AG20443 (cell line): ENCODE measurements at regions not wholly inside any gene's neighbourhood (a gene's known extent, or its start where the extent isn't known, plus 50 kb on each side); places are given as distances from the start of the nearest gene placed in this dataset.

Experiments used
- DNase-seq: peaks from one replicate; pipeline ENCODE4 v3.0.0; 2012; ENCODE audit warnings: low spot score, mixed read lengths

DNA sequence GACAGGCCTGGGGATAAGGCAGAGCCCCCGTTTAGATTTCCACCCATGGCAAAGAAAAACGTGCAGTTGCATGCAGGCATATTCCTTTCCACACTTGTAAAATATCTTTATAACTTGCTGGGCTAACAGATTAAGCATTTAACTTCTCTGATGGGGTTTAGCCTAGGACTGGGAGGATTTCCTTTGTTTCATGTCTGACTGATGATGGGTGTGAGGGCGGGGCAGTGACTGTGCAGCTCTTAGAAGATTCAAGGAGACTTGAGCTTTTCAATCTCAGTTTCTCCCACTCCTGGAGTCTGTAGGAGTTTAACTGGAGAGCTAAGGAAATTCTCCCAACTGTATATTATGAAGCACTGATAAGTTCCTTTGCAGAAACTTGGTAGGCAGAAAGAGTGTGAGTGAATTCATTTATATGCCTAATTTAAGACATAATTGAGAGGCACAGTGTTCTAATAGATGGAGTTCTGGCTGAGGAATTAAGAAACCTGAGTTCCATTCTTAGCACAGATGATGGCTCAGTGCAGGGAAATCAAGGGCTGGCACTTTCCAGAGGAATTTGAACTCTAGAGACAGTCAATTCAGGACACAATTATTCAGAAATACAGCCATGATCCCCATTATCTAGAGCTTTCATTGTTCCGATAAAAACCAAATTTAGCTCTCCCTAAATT lies 214.6 kb upstream of the CNR1 start:
- DNase-seq, result no peak

DNA sequence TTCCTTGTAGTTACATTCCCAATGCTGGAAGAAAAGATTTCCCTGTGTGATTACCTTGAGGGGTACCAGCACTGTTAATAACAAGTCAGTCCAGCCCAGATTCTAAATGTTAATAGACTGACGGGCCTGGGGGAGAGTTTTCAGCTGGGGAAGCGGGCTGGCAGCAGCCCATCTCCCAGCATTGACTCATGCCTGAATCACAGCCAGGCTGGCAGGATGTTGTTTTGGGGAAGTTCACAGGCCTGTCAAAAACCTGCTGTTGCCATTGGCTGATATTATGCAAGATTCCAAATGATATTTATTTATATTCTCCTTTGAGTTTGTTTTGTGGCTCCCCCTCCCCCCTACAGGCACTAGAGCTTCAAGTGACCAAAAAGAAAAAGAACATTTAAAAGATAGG lies 213.9 kb upstream of the CNR1 start:
- peak; percentile 72 for DNase-seq

DNA sequence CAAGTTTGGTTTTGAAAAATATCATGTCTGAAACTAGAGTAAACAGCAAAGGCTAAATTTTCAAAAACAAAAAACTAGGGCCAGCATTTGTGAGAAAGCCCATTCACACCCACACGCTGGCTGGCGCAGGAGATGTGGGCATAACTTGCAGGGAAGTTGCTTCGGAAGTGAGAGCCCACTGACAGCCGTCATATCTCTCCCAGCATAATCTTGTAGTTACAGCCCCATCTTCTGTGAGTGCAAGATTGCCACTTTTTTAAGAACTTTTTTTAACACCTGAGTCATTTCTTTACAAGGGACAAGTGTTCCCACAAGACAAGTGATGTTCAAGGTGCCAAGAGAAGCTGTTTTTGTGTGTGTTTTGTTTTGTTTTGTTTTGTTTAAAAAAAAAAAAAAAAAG lies 212.5 kb upstream of the CNR1 start:
- DNase-seq, result no peak

DNA sequence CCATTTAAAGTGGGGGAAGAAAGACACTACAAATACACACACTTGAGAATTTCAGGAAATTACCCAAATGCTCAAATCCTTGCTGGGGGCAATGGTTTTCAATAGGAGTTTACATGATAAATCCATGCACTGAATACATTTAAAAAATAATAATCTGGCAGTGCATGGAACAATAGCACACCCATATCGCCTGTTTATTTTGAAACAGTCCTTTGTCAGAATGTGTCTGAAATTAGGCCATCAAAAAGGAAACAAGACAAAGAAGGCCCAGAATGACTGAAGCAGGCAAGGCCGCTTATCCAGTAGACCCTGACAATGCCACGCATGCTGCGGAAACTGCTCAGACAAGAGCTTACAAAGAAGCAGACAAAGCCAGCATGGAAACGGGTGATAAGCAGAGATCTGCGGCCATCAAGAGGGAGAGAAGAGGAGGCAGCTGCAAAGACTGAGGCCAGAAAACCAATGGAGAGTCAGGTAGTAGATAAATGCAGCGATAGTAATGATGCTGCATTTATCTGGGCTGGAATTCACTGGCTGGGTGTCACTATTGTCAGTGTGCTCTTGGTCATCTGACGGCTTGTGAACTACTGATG lies 211.9 kb upstream of the CNR1 start:
- DNase-seq, result no peak

DNA sequence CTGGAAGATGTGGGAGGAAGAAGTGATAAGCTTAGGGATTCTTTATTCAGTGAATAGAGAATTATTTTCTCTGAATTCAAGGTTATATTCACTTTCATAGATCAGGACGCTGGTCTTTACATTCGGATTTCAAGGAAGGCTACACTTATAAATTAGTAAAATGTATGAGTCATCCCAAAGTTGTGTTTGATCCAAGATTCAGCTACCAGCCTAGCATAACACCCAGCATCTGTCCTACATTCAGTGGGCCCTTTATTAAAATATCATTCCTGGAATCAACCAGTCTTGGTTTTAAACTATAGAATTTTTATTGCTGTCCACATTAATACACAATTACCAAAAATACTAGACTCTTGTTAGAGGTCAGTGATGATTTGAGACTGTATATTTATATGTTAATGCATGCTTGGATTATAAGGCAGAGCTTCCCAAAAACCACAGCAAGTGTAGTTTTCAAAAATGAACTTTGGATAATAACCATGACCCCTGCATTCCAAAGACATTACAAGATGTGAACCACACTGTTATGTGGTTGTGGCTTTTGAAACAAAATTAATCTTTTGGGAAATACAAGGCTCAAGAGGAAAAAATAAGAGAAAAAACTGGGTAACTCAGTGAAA lies 210.7 kb upstream of the CNR1 start:
- DNase-seq, result peak; percentile 64

DNA sequence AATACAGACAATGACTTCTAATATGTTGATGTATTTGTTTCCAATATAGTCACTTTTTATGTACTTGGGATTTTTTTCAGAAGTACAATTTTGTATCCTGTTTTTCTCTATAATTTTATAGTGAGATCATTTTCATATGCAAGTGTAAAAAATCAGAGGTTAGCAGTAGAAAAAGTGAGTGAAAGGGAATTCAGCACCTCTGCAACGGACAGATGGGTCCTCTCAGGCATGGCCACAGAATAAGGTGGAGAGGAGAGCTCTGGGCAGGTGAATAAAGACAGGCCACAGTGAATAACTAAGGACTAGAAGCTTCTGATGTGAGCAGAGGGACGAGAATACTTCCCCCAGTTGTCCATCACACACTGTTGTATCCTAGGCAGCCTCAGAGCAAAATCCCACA lies 210.1 kb upstream of the CNR1 start:
- DNase-seq, result no peak

DNA sequence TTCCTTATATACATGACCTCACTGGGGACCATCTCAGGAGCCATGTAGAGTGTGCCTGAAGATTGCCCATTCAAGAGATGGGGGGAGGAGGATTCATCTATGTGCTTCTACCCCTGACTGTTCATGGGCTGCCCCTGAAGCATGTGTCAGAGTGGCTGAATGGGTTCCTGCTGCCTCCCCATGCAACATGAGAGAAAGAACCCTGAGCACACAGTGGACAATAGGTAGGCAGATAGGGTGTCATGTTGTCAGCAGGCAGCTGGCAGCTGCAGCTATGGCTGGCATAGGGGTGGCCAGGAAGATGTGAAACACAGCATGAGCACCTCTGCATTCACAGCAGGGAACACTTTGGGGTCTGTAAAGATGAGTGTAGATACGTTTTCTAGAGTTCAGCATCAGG lies 208.4 kb upstream of the CNR1 start:
- DNase-seq, result no peak

DNA sequence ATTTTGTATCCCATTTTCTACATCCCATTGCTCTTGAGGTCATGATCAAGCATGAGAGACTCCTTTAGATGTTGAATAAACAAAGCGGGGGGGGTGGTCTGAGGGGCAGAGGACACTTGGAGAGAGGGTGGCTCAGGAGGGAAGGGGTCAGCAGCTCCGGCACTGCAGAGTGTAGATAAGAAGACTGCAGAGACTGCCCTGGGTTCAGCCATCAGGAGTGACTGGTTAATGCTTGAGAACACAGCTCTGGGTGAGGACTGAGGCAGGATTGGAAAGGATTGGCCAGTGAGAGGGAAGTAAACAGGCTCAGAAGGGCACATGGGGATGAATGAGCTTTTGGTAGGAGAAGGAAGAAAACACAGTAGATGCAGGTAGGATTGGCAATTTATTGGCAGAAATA lies 205.3 kb upstream of the CNR1 start:
- no peak for DNase-seq

DNA sequence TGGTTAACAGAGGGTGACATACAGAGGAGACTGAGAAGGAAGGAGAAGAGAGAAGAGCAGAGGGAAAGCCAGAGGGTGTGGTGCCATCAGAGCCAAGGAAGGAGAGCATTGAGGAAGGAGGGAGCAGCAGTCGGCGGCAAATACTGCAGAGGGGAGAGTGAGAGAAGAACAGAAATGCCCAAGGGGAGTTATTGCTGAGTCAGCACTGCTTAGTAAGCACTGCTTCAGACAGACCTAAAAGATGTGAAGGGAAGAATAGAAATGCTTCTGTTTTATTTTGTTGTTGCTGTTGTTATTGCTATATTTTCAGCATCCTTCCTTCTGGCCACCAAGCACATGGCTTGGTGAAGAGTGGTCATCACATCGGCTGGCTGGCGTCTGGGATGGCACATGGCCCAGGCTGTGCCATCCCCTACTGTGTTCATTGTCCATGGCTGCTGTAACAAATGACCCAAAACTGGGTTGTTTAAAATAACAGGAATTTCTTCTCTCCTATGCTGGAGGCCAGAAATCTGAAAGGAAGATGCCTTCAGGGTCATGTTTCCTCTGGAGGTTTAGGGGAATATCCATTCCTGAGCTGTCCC lies 204.1 kb upstream of the CNR1 start:
- DNase-seq, result no peak

DNA sequence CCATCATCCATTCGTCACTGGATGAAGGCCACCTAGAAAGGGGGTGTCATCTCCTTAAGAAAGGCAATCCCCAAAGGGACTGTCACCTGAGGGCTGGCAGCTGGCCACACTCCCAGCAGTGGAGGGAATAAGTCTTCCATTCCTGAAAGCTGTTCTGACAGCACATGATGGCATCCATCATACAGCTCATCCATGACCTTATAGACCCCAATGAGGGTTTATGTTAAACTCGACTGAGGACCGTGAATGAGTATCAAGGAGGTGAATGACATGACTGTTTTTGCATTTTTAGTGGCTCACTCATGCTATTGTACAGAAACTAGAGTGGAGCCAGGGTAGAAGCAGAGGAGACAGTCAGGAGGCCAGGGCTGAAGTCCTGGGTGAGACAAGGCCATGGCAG lies 203.1 kb upstream of the CNR1 start:
- no peak for DNase-seq

DNA sequence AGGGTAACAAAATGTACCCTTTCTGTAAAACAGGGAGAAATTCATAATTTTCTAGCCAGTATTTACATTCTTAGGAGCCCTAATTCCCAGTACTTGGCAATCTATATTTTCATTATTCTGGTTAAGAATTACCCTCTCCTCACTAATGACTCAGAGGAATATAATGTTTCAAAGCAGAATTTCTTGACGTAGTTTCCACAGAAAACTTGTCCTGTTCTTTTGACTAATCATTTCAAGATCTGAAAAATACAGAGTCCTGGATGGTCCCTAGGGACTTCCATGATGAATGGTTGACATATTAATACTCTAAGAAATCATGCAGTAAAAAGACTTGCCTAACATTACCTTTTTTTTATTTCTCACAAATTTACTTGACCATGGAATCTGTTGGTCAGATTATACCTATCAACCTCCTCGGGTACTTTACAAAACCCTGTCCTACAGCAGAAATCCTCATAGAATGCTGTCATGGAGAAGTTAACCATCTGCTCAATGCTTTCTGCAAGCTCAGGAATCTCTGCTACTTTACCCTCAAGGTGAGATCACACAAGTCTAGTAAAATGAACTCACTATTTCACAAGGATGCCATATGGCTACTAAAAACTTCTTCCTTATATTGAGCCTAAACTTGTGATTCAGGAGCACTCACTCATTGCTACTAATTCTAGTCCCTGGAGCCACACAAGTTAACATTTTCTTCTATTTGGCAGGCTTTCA lies 202.1 kb upstream of the CNR1 start:
- peak; percentile 18 for DNase-seq

DNA sequence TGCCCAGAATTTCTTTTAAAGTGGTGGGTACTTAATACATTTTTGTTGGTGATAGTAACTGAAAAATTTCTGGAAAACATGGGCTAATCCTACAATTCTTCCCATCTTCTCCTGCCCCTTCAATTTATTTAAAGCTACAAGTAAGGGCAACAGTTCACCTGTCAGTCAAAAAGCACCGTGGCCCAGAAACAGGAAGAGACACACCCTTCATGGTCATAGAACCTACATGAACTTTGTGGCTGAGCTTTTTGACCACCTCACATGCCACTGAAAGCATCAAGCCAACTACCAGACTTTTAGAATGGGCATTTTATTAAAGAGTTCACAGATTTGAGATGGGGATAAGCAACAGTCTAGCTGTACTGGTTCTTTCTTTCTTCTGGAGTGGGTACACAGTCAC lies 201.1 kb upstream of the CNR1 start:
- no peak for DNase-seq

DNA sequence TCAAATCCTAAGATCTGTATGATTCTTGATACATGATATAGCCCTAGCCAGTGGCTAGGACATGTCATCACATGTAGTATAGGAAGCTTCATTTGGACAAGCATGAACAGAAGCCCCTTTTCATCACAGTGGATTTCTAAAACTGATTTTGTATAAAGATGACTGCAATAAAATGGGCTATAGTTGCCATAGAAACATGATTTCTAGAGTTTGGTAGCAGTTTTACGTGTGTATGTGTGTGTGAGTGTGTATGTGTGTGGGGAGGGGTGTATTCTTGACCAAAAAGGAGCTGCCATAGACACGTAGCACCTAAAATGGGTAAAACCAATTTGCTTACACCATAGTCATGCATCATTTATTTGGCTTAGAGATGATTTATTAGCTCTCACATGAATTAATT lies 200.5 kb upstream of the CNR1 start:
- no peak for DNase-seq

DNA sequence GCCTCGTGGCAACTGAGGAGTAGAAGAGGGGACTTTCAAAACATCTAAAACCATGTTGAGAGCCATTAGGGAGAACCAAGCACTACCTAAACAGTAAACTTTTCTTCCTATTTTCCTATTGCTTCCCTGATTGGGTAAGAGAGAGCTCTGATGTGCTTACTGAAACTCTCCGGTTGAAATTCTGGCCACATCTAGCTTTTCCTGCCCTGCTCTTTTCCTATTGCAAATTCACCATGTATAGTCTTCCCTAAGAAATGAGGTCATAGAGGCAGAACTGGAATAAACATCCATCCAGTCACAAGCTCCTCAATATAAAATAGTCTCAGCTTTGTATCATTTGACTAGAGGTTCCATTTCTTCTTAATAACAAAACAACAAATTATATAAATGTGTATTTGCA lies 199.5 kb upstream of the CNR1 start:
- no peak for DNase-seq

DNA sequence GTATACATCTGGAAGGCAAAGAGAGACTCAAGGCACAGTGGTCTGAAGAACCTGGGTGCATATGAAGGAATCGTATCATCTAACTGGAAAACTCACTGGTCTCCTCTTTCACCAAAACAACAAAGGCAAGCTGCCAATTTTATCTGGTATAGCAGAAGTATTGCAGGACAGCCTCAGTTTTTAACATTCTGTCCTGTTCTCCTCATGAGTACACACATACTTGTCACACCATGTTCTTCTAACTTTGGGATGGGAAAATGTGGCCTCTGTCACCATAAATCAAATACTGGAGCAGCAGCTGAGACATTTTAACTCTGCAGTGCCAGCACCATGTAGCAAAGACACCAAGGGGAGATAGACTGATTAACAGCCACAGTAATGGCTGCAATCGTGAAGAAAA lies 199.1 kb upstream of the CNR1 start:
- no peak for DNase-seq

DNA sequence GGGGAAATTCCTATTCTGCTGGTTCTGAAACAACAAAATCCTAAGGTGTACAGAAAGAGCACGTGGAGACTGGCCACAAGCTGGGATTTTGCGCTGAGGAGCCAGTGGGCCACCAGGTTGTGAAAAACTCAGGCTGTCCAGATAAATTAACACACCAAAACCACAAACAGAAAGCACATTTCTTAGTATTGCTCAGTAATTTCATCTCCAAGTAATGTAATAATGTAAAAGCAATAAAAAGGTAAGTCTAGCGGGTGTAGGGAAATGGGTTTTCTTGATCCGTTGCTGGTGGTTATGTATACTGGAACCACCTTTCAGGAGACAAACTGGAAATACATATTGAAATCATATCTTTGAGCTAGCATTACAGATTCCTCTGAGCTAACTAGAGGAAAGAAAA lies 195.6 kb upstream of the CNR1 start:
- no peak for DNase-seq

DNA sequence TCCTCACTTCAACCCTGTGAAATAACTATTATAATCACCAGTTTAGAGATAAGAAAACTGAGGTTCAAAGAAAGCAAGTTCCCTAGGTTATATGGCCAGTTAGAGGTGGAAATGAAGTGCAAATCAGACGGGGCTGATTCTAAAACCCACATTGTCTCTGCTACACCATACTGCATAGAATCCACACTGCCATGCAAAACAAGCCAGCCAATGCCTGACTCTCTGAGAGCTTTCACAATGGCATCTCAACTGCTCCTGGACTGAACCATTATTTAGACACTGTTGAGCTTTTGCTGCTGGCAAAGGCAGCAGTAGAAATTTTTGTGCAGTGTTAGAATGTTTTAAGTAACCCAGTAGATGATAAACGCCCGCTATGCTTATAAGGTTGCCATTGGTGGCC lies 195.2 kb upstream of the CNR1 start:
- DNase-seq, result no peak

DNA sequence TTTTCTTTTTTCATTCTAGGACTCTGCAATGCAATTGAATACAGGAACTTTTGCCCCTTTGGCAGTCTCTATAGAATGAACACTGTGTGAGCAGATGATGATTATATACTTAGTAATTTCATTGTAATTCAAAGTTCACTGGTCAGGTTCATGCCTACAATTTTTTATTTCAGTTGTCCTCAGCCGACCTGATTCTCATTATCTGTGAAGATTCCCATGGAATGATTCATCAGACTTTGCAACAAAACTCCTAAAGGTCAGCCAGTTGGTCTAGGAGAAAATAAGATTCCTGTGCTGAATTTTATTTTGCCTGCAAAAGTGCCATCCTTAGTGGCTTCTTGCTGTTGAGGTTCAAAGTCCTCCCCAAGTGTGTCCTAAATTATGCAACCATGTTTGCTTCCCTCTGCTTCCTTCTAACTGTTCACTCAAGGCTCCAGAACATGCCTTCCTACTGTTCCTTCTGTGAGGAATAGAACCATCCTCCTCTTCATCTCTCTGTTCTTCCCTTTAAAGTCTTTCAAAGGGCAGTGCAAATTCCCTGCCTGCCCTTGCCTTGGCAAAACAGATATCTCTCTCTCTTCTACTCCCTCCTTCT lies 194.2 kb upstream of the CNR1 start:
- peak; percentile 51 for DNase-seq

DNA sequence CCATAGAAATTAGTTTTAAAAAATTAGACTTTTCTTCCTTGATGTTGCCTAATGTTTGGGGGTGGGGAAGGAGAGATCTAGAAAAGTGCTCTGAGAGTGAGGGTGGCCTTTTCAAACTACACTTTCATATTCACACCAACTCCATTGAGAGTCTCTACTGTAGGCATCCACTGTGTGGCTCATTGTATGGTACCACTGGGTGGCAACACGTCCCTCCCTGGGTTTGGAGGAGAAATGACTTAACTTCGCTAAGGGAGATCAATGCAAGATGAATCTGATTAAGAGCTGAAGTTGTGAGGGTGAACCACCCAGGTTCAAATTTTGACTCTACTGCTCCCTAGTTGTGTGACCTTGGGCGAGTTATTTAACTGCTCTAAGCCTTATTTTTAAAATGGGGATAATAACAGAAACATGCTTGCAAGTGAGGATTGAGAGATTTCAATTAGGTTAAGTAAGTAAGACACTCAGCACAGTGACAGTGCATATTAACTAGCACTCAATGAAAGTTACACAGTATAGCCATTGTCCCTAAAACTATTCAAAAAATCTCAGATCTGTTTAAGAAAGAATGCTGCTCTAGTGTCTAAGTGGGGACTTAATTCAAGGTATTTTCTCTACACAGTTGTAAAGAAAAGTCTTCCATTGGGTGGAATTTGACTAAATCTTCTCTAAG lies 193.5 kb upstream of the CNR1 start:
- no peak for DNase-seq

DNA sequence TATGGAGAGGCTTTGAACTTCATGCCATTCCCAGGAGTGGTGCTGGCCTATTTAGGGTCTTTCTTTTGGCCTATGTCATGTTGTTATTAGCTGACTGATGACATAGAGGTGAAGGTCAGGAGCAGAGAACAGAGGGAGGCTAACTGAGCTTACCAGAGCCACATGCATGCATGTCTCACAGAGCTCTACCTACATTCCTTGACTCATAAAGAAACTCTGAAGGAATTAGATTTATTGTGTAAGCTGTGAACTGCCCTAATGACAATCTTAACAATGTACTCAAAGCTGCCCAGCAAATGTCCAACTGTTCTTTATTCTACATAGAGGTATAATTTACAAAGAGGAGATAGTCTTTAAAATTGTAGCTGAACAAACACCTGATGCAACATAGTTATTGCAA lies 192.7 kb upstream of the CNR1 start:
- DNase-seq, result no peak

DNA sequence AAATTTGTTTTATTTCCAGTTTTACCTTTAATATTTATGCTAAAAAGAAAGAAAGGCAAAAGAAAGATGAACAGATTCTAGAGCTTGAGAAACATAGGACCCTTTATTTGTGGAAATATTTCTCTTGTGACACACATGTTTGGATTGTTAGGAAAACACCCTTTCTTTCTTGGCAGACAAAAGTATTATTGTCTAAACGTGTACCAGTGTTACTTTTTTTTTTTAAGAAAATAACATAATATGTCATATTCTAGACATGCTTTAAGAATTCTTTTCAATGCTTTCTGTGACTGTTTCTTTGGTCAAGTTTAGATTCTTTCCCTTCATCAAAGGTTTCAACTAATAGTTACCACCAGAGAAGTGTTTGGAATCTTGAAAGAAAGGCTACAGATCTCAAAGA lies 183.4 kb upstream of the CNR1 start:
- DNase-seq, result peak; percentile 20

DNA sequence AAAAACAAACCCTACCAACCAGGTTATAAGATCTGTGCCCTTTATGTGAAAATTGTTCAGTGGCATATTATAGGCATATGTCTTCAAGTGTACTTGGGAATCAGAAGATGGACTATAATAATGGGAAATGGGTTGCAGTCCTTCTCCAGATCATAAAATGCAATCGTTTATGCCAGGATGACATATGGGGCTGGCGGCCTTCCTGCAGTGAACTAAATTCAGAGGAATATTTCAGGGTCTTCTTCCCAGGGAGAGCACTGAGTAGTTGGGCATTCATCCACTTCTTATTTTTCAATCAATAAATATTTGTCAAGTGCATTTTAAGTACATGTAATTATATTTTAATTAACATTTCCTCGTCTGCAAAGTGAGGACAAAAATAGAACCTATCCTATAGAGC lies 176.2 kb upstream of the CNR1 start:
- no peak for DNase-seq
